Body of pancreas (tissue), 4 donors: ENCODE measurements at regions not wholly inside any gene's neighbourhood (a gene's known extent, or its start where the extent isn't known, plus 50 kb on each side); places are given as distances from the start of the nearest gene placed in this dataset.

Experiments
- ATAC-seq: fragments of 150-250 bp; one replicate; pipeline ENCODE4 v1.9.1; 2016
- DNase-seq, 4 donors: peaks; one replicate each; pipeline ENCODE4 v3.0.0-alpha.2; 2019
- H3K27ac ChIP-seq, 4 donors: fragments of 200-600 bp; sonication (generic); 1 replicate in 3 of 4; 2 replicates in 1 of 4; pipeline versions ENCODE4 v1.5.1 to v1.6.1; 2016 to 2019; ENCODE audit warnings: mild to moderate bottlenecking in 1 of 4, mixed read lengths in 1 of 4, moderate library complexity in 1 of 4
- H3K27me3 ChIP-seq, 2 donors: fragments of 200-600 bp; sonication (generic); one replicate each; pipeline ENCODE4 v1.6.0; 2016; ENCODE audit warnings: mild to moderate bottlenecking in 1 of 2
- H3K36me3 ChIP-seq, 2 donors: fragments of 200-600 bp; sonication (generic); replicated peaks in 1 of 2; 2 replicates each; pipeline ENCODE4 v1.5.1; 2016; ENCODE audit warnings: low read depth in 2 of 2; ENCODE audit not compliant: insufficient read depth in 1 of 2
- H3K4me1 ChIP-seq: fragments of 200-600 bp; sonication (generic); one replicate; pipeline ENCODE4 v1.6.0; 2016
- H3K4me3 ChIP-seq, 2 donors: fragments of 200-600 bp; sonication (generic); 1 replicate in 1 of 2; 2 replicates in 1 of 2; pipeline ENCODE4 v1.5.1; 2016 to 2019
- H3K9me3 ChIP-seq, 3 donors: fragments of 200-600 bp; sonication (generic); 1 replicate in 2 of 3; 2 replicates in 1 of 3; pipeline ENCODE4 v1.5.1; 2016
- CTCF ChIP-seq, 7 experiments: fragments of 450-650 bp in 4 of 7; fragments of 200-600 bp in 3 of 7; sonication (generic) in 3 of 7; IDR thresholded peaks; one replicate each; pipeline ENCODE4 v1.5.1; 2016 to 2019; ENCODE audit warnings: antibody characterized with exemption in 7 of 7
- POLR2A ChIP-seq, 3 donors: fragments of 450-650 bp; IDR thresholded peaks; one replicate each; pipeline ENCODE4 v1.6.1; 2016; ENCODE audit warnings: antibody characterized with exemption in 3 of 3, mild to moderate bottlenecking in 2 of 3
- WGBS, 2 donors: methylation state at CpG; one replicate each; pipeline ENCODE4 v1.1.5; 2017; 5-methylcytosine and 5-hydroxymethylcytosine counted together
- intact Hi-C: fragments of 100-400 bp; cut with DNase I; formaldehyde crosslinking; loops from one replicate; pipeline ENCODE4 v1.15.1; 2023

GRCh38 chr6:128731249-128732165 is 151.4 kb upstream of the LAMA2 start:
- 39 to 40% methylated on average over 2 of the region's 2 CpGs for WGBS, 2 donors
- intact Hi-C loops, result no loop called here
- Histone ChIP-seq H3K27ac (no peak overlapping the region), H3K4me1 (no peaks in the 10 kb centered on the region), H3K36me3 (no peaks in the 10 kb centered on the region), H3K9me3 (no peaks in the 10 kb centered on the region), H3K27me3 (peaks cover 0 to 2% of the 10 kb centered on the region in 2 donors), H3K4me3 (no peak overlapping the region)
- DNase-seq, result peak in 1 of 4 donors; percentile 4
- no peak for ATAC-seq
- TF ChIP-seq CTCF (IDR thresholded peaks at IDR 0.05) (peak; percentile 15 to 62 (median 56)), POLR2A (IDR thresholded peaks at IDR 0.05) (no peak)

GRCh38 chr6:128727500-128727899 is 155.4 kb upstream of the LAMA2 start:
- Histone ChIP-seq H3K27me3 (peaks cover 0 to 2% of the 10 kb centered on the region in 2 donors), H3K27ac (no peak overlapping the region), H3K9me3 (no peaks in the 10 kb centered on the region), H3K4me1 (no peaks in the 10 kb centered on the region), H3K36me3 (no peaks in the 10 kb centered on the region), H3K4me3 (no peak overlapping the region)
- intact Hi-C loops, result loop anchor here (10.0 kb wide), 1 partner anchor 993 kb away; no protein-coding TSS in a partner anchor
- TF ChIP-seq CTCF (IDR thresholded peaks at IDR 0.05) (no peak), POLR2A (IDR thresholded peaks at IDR 0.05) (no peak)
- no peak for DNase-seq
- no peak for ATAC-seq
- 36 to 52% methylated on average over 2 of the region's 2 CpGs for WGBS, 2 donors

DNA sequence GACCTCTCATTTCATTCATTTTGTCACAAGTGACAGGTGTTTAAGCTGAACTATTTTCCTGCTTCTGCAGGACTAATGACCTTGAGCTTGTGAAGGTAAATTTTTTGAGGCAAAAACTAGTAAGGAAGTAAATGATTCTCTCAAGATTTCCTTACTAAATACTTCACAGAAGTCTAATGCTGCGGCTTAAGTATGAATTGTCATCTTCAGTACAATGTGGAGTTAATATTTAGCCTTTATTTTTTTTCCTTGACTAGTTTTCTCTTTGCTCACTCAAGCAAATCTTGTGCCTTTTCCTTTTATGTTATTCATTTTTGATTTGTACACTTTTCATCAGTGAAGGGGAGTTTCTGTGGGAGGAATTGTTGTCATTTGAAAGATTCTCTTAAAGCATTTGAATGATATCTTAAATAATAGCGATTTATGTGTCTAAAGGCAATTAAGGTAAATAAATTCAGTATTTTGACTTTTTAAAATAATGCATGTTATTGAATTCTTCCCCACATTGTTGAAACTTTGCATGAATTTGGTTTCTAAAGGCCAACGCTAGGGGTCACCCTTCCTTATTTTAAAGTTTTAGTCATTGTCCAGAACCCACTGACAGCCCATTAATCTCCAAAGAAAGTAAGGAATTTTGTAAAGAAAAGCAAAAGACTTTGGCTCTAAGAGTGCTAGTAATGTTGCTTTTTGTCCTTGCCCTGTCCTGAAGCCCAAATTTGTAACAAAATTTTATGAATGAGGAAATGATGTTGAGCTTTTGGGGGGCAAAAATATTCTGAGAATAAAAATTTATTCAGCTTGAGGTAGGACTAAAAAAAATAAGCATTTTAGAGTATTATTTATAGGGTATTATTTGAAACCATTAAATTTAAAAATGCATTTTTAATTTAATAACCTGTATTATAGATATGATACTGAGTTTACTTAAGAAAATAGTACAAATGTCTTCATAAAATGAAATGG is 157.4 kb upstream of the LAMA2 start:
- DNase-seq (peak in 3 of 4 donors; percentile 9 to 24 (median 17)), ATAC-seq (no peak)
- 17 to 19% methylated on average over 3 of the region's 3 CpGs for WGBS, 2 donors
- H3K4me1 ChIP-seq, result no peaks in the 10 kb centered on the region
- H3K27me3 ChIP-seq, result no peaks in the 10 kb centered on the region
- no peak for TF ChIP-seq POLR2A (IDR thresholded peaks at IDR 0.05)
- peak; percentile 14 to 50 (median 47) for TF ChIP-seq CTCF (IDR thresholded peaks at IDR 0.05)
- H3K4me3 ChIP-seq, result no peak overlapping the region
- intact Hi-C loops, result loop anchor here (10.0 kb wide), 1 partner anchor 991 kb away; no protein-coding TSS in a partner anchor
- H3K27ac ChIP-seq, result no peak overlapping the region
- H3K9me3 ChIP-seq, result no peaks in the 10 kb centered on the region
- no peaks in the 10 kb centered on the region for H3K36me3 ChIP-seq

DNA sequence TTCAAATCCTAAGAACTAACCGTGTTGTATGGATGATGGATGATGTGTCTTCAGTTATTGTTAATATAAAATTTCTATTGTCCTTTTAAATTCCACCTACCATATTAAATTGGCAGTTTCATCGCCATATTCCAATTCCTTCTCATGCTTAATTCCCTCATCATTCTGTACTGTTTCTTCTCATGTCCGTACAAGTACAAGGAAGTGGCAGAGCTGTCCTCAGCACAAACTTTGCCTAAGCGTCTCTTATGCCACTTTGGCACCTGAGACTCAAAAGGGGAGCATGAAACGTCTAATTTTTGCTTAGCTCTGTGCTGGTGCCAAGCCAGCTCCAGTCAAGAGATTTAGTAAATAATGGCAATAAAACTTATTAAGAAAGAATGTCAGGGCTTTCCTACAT is 158.2 kb upstream of the LAMA2 start:
- Histone ChIP-seq H3K36me3 (no peaks in the 10 kb centered on the region), H3K4me3 (no peak overlapping the region), H3K27me3 (no peaks in the 10 kb centered on the region), H3K4me1 (no peaks in the 10 kb centered on the region), H3K27ac (no peak overlapping the region), H3K9me3 (no peaks in the 10 kb centered on the region)
- 38 to 59% methylated on average over 5 of the region's 5 CpGs for WGBS, 2 donors
- intact Hi-C loops, result loop anchor here (10.0 kb wide), 1 partner anchor 990 kb away; no protein-coding TSS in a partner anchor
- TF ChIP-seq CTCF (IDR thresholded peaks at IDR 0.05), result no peak
- no peak for TF ChIP-seq POLR2A (IDR thresholded peaks at IDR 0.05)
- no peak for ATAC-seq
- no peak for DNase-seq
